WTC11 (cell line): ENCODE measurements at regions not wholly inside any gene's neighbourhood (a gene's known extent, or its start where the extent isn't known, plus 50 kb on each side); places are given as distances from the start of the nearest gene placed in this dataset.

Experiments
- ATAC-seq: fragments of 200-7000 bp; cut with Tn5 transposase; 2 replicates; pipeline ENCODE4 v1.10.0; 2021; ENCODE audit warnings: mild to moderate bottlenecking, moderate library complexity
- CTCF ChIA-PET: fragments of 300-600 bp; sonication (Branson Sonifier 250); formaldehyde crosslinking; loops from one replicate; lab custom pipeline; 2021; ENCODE audit warnings: antibody characterized with exemption; lab: Charles Lee
- POLR2A ChIA-PET: fragments of 350-600 bp; sonication (Branson Sonifier 250); formaldehyde crosslinking; loops from one replicate; lab custom pipeline; 2021; ENCODE audit warnings: antibody characterized with exemption; lab: Charles Lee
- DNase-seq: peaks from one replicate; pipeline ENCODE4 v3.0.0; 2021; ENCODE audit warnings: low spot score
- H3K27ac Mint-ChIP-seq: 2 replicates; pipeline ENCODE4 v1.8.0; 2021; ENCODE audit warnings: mixed read lengths
- H3K27me3 Mint-ChIP-seq: 2 replicates; pipeline ENCODE4 v1.8.0; 2021; ENCODE audit warnings: low read depth, mild to moderate bottlenecking, moderate library complexity, mixed read lengths
- H3K36me3 Mint-ChIP-seq: 2 replicates; pipeline ENCODE4 v1.8.0; 2021; ENCODE audit warnings: mixed read lengths
- H3K4me1 Mint-ChIP-seq: 2 replicates; pipeline ENCODE4 v1.8.0; 2022; ENCODE audit warnings: mixed read lengths
- H3K4me3 Mint-ChIP-seq: 2 replicates; pipeline ENCODE4 v1.8.0; 2021; ENCODE audit warnings: mild to moderate bottlenecking, moderate library complexity, mixed read lengths
- H3K9me3 Mint-ChIP-seq: 2 replicates; pipeline ENCODE4 v1.8.0; 2021; ENCODE audit warnings: mixed read lengths
- CDX4 ChIP-seq: fragments of 250-450 bp; sonication (Bioruptor Pico); IDR thresholded peaks from 2 replicates; pipeline ENCODE4 v1.9.0; 2021; ENCODE audit warnings: moderate library complexity, mild to moderate bottlenecking, inconsistent platforms, borderline replicate concordance
- ELF4 ChIP-seq: sonication (generic); formaldehyde crosslinking; IDR thresholded peaks from 2 replicates; pipeline ENCODE4 v1.8.1; 2022; ENCODE audit warnings: low read depth, mild to moderate bottlenecking, moderate library complexity, missing genetic modification reagents
- GTF2I ChIP-seq: fragments of 250-450 bp; sonication (Bioruptor Pico); conservative IDR thresholded peaks from 2 replicates; pipeline ENCODE4 v1.4.0; 2021; ENCODE audit warnings: mild to moderate bottlenecking
- IRF1 ChIP-seq: sonication (generic); formaldehyde crosslinking; IDR thresholded peaks from 2 replicates; pipeline ENCODE4 v1.8.0; 2023; ENCODE audit warnings: missing genetic modification reagents
- IRF2 ChIP-seq: sonication (generic); formaldehyde crosslinking; IDR thresholded peaks from 2 replicates; pipeline ENCODE4 v1.8.0; 2022; ENCODE audit warnings: low read depth, missing genetic modification reagents, borderline replicate concordance
- NR3C1 ChIP-seq: sonication (generic); formaldehyde crosslinking; conservative IDR thresholded peaks from 2 replicates; pipeline ENCODE4 v1.8.1; 2023; ENCODE audit warnings: low read depth, mild to moderate bottlenecking, missing genetic modification reagents
- RORB ChIP-seq: fragments of 250-450 bp; sonication (Bioruptor Pico); IDR thresholded peaks from 2 replicates; pipeline ENCODE4 v1.9.0; 2021; ENCODE audit warnings: mild to moderate bottlenecking
- SMAD4 ChIP-seq: sonication (generic); formaldehyde crosslinking; IDR thresholded peaks from 2 replicates; pipeline ENCODE4 v1.8.0; 2022; ENCODE audit warnings: mild to moderate bottlenecking, missing genetic modification reagents
- SP1 ChIP-seq: sonication (generic); formaldehyde crosslinking; conservative IDR thresholded peaks from 2 replicates; pipeline ENCODE4 v1.8.1; 2022; ENCODE audit warnings: missing genetic modification reagents
- TEAD4 ChIP-seq: sonication (generic); formaldehyde crosslinking; IDR thresholded peaks from 2 replicates; pipeline ENCODE4 v1.8.0; 2022; ENCODE audit warnings: mild to moderate bottlenecking, missing genetic modification reagents
- TP53 ChIP-seq: sonication (generic); formaldehyde crosslinking; IDR thresholded peaks from 2 replicates; pipeline ENCODE4 v1.8.1; 2023; ENCODE audit warnings: mild to moderate bottlenecking, missing genetic modification reagents
- ZMAT4 ChIP-seq: fragments of 250-450 bp; sonication (Bioruptor Pico); IDR thresholded peaks from 2 replicates; pipeline ENCODE4 v1.9.0; 2021; ENCODE audit warnings: mild to moderate bottlenecking
- ZNF396 ChIP-seq: fragments of 250-450 bp; sonication (Bioruptor Pico); IDR thresholded peaks from 2 replicates; pipeline ENCODE4 v1.8.0; 2021; ENCODE audit warnings: mild to moderate bottlenecking, moderate library complexity, borderline replicate concordance
- TF ChIP-seq, protein P1 (sequence below): fragments of 250-450 bp; sonication (Bioruptor Pico); IDR thresholded peaks from 2 replicates; pipeline ENCODE4 v1.8.0; 2021; ENCODE audit warnings: mild to moderate bottlenecking
- TF ChIP-seq, protein P2 (sequence below): sonication (generic); formaldehyde crosslinking; IDR thresholded peaks from 2 replicates; pipeline ENCODE4 v1.8.1; 2022; ENCODE audit warnings: missing genetic modification reagents, borderline replicate concordance
- TF ChIP-seq, protein P3 (sequence below): sonication (generic); formaldehyde crosslinking; IDR thresholded peaks from 2 replicates; pipeline ENCODE4 v1.8.1; 2022; ENCODE audit warnings: low read depth, mild to moderate bottlenecking, moderate library complexity, missing genetic modification reagents, borderline replicate concordance
- TF ChIP-seq, protein P4 (sequence below): sonication (generic); formaldehyde crosslinking; IDR thresholded peaks from 2 replicates; pipeline ENCODE4 v1.8.1; 2023; ENCODE audit warnings: mild to moderate bottlenecking, missing genetic modification reagents, moderate library complexity
- TF ChIP-seq, protein P5 (sequence below): sonication (generic); formaldehyde crosslinking; IDR thresholded peaks from 2 replicates; pipeline ENCODE4 v1.8.1; 2022; ENCODE audit warnings: mild to moderate bottlenecking, moderate library complexity, missing genetic modification reagents

- no peak for ATAC-seq
- ChIA-PET CTCF (no interaction called here), POLR2A (no interaction called here)
- H3K27ac Mint-ChIP-seq, result no peak overlapping the region
- H3K36me3 Mint-ChIP-seq, result no peaks in the 10 kb centered on the region
- H3K4me1 Mint-ChIP-seq, result no peaks in the 10 kb centered on the region
- no peak overlapping the region for H3K4me3 Mint-ChIP-seq
- no peak for DNase-seq
- H3K9me3 Mint-ChIP-seq, result no peaks in the 10 kb centered on the region
- H3K27me3 Mint-ChIP-seq, result no peaks in the 10 kb centered on the region; the same call in 1 of the 2 replicates
- TF ChIP-seq TEAD4 (no peak), ELF4 (CRISPR knock-in tag) (no peak), RORB (CRISPR knock-in tag) (no peak), IRF2 (CRISPR knock-in tag) (no peak), ZMAT4 (no peak), SMAD4 (CRISPR knock-in tag) (no peak), TP53 (CRISPR knock-in tag) (no peak), NR3C1 (CRISPR knock-in tag) (no peak), CDX4 (CRISPR knock-in tag) (no peak)
- TF ChIP-seq, protein P1, sequence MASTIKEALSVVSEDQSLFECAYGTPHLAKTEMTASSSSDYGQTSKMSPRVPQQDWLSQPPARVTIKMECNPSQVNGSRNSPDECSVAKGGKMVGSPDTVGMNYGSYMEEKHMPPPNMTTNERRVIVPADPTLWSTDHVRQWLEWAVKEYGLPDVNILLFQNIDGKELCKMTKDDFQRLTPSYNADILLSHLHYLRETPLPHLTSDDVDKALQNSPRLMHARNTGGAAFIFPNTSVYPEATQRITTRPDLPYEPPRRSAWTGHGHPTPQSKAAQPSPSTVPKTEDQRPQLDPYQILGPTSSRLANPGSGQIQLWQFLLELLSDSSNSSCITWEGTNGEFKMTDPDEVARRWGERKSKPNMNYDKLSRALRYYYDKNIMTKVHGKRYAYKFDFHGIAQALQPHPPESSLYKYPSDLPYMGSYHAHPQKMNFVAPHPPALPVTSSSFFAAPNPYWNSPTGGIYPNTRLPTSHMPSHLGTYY (CRISPR knock-in tag), result no peak
Measured at GRCh38 chr6:99036672-99037071, 88.9 kb upstream of the FBXL4 start.

GRCh38 chr6:99032396-99032795, 84.7 kb upstream of the FBXL4 start:
- Mint-ChIP-seq H3K27me3 (no peaks in the 10 kb centered on the region; the same call in 1 of the 2 replicates), H3K4me1 (peaks cover 5% of the 10 kb centered on the region; the same call in 1 of the 2 replicates), H3K9me3 (peaks cover 5% of the 10 kb centered on the region), H3K27ac (no peak overlapping the region), H3K4me3 (no peak overlapping the region), H3K36me3 (no peaks in the 10 kb centered on the region; the same call in 1 of the 2 replicates)
- CTCF ChIA-PET, result no interaction called here
- ATAC-seq (no peak), DNase-seq (no peak)
- POLR2A ChIA-PET, result no interaction called here
- TF ChIP-seq IRF1 (CRISPR knock-in tag) (no peak), NR3C1 (CRISPR knock-in tag) (no peak), ZNF396 (CRISPR knock-in tag) (no peak), SP1 (CRISPR knock-in tag) (no peak), GTF2I (CRISPR knock-in tag) (no peak)
- TF ChIP-seq, protein P1 (CRISPR knock-in tag), result no peak
- TF ChIP-seq, protein P2, sequence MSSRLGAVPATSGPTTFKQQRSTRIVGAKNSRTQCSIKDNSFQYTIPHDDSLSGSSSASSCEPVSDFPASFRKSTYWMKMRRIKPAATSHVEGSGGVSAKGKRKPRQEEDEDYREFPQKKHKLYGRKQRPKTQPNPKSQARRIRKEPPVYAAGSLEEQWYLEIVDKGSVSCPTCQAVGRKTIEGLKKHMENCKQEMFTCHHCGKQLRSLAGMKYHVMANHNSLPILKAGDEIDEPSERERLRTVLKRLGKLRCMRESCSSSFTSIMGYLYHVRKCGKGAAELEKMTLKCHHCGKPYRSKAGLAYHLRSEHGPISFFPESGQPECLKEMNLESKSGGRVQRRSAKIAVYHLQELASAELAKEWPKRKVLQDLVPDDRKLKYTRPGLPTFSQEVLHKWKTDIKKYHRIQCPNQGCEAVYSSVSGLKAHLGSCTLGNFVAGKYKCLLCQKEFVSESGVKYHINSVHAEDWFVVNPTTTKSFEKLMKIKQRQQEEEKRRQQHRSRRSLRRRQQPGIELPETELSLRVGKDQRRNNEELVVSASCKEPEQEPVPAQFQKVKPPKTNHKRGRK (CRISPR knock-in tag), result no peak
- TF ChIP-seq, protein P3, sequence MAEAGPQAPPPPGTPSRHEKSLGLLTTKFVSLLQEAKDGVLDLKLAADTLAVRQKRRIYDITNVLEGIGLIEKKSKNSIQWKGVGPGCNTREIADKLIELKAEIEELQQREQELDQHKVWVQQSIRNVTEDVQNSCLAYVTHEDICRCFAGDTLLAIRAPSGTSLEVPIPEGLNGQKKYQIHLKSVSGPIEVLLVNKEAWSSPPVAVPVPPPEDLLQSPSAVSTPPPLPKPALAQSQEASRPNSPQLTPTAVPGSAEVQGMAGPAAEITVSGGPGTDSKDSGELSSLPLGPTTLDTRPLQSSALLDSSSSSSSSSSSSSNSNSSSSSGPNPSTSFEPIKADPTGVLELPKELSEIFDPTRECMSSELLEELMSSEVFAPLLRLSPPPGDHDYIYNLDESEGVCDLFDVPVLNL (CRISPR knock-in tag), result no peak
- TF ChIP-seq, protein P4, sequence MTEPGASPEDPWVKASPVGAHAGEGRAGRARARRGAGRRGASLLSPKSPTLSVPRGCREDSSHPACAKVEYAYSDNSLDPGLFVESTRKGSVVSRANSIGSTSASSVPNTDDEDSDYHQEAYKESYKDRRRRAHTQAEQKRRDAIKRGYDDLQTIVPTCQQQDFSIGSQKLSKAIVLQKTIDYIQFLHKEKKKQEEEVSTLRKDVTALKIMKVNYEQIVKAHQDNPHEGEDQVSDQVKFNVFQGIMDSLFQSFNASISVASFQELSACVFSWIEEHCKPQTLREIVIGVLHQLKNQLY, result no peak
- TF ChIP-seq, protein P5, sequence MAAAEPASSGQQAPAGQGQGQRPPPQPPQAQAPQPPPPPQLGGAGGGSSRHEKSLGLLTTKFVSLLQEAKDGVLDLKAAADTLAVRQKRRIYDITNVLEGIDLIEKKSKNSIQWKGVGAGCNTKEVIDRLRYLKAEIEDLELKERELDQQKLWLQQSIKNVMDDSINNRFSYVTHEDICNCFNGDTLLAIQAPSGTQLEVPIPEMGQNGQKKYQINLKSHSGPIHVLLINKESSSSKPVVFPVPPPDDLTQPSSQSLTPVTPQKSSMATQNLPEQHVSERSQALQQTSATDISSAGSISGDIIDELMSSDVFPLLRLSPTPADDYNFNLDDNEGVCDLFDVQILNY (CRISPR knock-in tag), result no peak
